OCI-LY7 (cell line): ENCODE measurements at regions not wholly inside any gene's neighbourhood (a gene's known extent, or its start where the extent isn't known, plus 50 kb on each side); places are given as distances from the start of the nearest gene placed in this dataset.

Experiments used
- EZH2phosphoT487 ChIP-seq: fragments of 200-600 bp; sonication (generic); IDR thresholded peaks from 2 replicates; pipeline ENCODE4 v1.6.1; 2018; ENCODE audit warnings: low read depth, borderline replicate concordance, mild to moderate bottlenecking, mixed run types, antibody characterized with exemption, low read length, moderate library complexity, mixed read lengths
- TF ChIP-seq, protein P1 (sequence below): fragments of 200-600 bp; sonication (generic); conservative IDR thresholded peaks from 2 replicates; pipeline ENCODE4 v1.5.1; 2014; ENCODE audit warnings: mild to moderate bottlenecking, antibody characterized with exemption, low read length, moderate library complexity, mixed read lengths

GRCh38 chr4:186981161-186981560 lies 257.5 kb upstream of the FAT1 start:
- TF ChIP-seq, protein P1, sequence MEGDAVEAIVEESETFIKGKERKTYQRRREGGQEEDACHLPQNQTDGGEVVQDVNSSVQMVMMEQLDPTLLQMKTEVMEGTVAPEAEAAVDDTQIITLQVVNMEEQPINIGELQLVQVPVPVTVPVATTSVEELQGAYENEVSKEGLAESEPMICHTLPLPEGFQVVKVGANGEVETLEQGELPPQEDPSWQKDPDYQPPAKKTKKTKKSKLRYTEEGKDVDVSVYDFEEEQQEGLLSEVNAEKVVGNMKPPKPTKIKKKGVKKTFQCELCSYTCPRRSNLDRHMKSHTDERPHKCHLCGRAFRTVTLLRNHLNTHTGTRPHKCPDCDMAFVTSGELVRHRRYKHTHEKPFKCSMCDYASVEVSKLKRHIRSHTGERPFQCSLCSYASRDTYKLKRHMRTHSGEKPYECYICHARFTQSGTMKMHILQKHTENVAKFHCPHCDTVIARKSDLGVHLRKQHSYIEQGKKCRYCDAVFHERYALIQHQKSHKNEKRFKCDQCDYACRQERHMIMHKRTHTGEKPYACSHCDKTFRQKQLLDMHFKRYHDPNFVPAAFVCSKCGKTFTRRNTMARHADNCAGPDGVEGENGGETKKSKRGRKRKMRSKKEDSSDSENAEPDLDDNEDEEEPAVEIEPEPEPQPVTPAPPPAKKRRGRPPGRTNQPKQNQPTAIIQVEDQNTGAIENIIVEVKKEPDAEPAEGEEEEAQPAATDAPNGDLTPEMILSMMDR: no peak
- no peak for TF ChIP-seq EZH2phosphoT487
